ENCODE measurements at regions not wholly inside any gene's neighbourhood (a gene's known extent, or its start where the extent isn't known, plus 50 kb on each side); places are given as distances from the start of the nearest gene placed in this dataset.

DNA sequence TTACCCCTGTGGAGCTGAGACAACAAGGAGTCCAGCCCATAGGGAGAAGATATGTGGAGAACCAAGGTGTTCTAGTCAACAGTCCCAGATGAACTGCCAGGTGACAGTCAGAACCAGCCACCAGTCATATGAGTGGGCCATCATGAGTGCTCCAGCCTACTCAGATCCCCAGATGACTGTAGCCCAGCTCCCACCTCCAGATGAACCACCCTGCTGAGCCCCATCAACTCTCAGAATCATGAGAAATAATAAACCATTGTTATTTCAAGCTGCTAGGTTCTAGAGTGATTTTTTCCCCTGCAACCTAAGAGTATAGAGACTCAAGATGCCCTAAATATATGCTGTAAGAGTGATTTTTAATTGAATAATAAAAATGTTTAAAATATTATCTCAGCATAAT is 444.2 kb downstream of the GPATCH2 start:
- H3K9me3 ChIP-seq (replicated peaks; ENCODE audit: control insufficient read depth, insufficient read depth, low read depth, low read length) = no peaks in the 10 kb centered on the region; the same call in 1 of the 2 replicates
- no peaks in the 10 kb centered on the region for H3K36me3 ChIP-seq (ENCODE audit: control insufficient read depth, insufficient read depth, low read length)
- H3K79me2 ChIP-seq (ENCODE audit: control insufficient read depth, insufficient read depth, low read length) = no peaks in the 10 kb centered on the region
- in situ Hi-C loops (cut with MboI) (no loop called here), intact Hi-C loops (cut with micrococcal nuclease) (no loop called here)
- no peaks in the 10 kb centered on the region for H3K9me1 ChIP-seq (ENCODE audit: control insufficient read depth, insufficient read depth, low read length)
- no peaks in the 10 kb centered on the region for H3K4me1 ChIP-seq (replicated peaks in 1 of 2; ENCODE audit: control insufficient read depth in 2 of 2, insufficient read depth in 2 of 2, low read length in 2 of 2)
- POLR2A ChIA-PET = no interaction called here
- no peak overlapping the region for H3K4me2 ChIP-seq (ENCODE audit: insufficient read depth, low read length)
- FAIRE-seq (no peak), ATAC-seq (no peak), DNase-seq (ENCODE audit: extremely low read depth in 1 of 4, low spot score in 3 of 4) (no peak)
- no peak overlapping the region for H2AFZ ChIP-seq (ENCODE audit: low read depth, low read length)
- H3K9ac ChIP-seq (ENCODE audit: insufficient read depth in 1 of 2, low read depth in 2 of 2, low read length in 2 of 2) = no peak overlapping the region
- CTCF ChIA-PET (ENCODE audit: low intra/inter-chr PET ratio) = no interaction called here
- H3K27ac ChIP-seq (ENCODE audit: extremely low read depth, low read depth, low read length) = no peak overlapping the region
- H3K4me3 ChIP-seq = no peak overlapping the region
- H4K20me1 ChIP-seq (replicated peaks; ENCODE audit: control insufficient read depth, insufficient read depth, low read length) = no peaks in the 10 kb centered on the region
- no TSS peak for BruUV-seq (replicated peaks)
- TF ChIP-seq TBP (optimal IDR thresholded peaks at IDR 0.05; ENCODE audit: low read depth, low read length) (no peak), HSF4 (CRISPR knock-in tag; IDR thresholded peaks at IDR 0.05; ENCODE audit: borderline replicate concordance) (no peak)
- no peaks in the 10 kb centered on the region for H3K27me3 ChIP-seq (ENCODE audit: control insufficient read depth in 2 of 2, insufficient read depth in 2 of 2, low read length in 2 of 2)

DNA sequence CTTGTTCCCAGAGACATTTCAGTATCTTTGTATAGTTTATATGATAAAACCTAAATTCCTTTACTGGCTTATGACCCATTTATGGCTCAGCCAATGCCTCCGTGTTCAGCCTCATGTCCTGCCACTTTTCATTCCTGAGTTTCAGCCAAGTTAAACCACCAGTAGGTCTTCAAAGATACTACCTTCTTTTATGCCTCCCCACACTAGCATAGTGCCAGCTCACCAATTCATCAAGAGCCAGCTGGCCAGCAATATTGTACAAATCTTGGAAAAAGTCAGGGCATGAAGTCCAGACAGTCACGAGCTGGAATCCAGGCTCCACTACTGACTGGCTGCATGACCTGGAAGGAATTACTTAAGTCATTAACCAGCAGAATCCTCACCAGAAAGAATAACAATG is 446.0 kb downstream of the GPATCH2 start:
- no peak overlapping the region for H2AFZ ChIP-seq (ENCODE audit: low read depth, low read length)
- H3K36me3 ChIP-seq (ENCODE audit: control insufficient read depth, insufficient read depth, low read length) = no peaks in the 10 kb centered on the region
- no TSS peak for BruUV-seq (replicated peaks)
- H3K9ac ChIP-seq (ENCODE audit: insufficient read depth in 1 of 2, low read depth in 2 of 2, low read length in 2 of 2) = no peak overlapping the region
- H3K9me3 ChIP-seq (replicated peaks; ENCODE audit: control insufficient read depth, insufficient read depth, low read depth, low read length) = no peaks in the 10 kb centered on the region; the same call in none of the 2 replicates
- ATAC-seq = no peak
- POLR2A ChIA-PET = no interaction called here
- CTCF ChIA-PET (ENCODE audit: low intra/inter-chr PET ratio) = no interaction called here
- in situ Hi-C loops (cut with MboI) = no loop called here
- TF ChIP-seq CEBPB (tag; IDR thresholded peaks at IDR 0.05) (no peak), KDM2B (CRISPR knock-in tag; IDR thresholded peaks at IDR 0.05) (no peak)
- no peaks in the 10 kb centered on the region for H4K20me1 ChIP-seq (replicated peaks; ENCODE audit: control insufficient read depth, insufficient read depth, low read length)
- no peak overlapping the region for H3K4me3 ChIP-seq
- WGBS (ENCODE audit: insufficient coverage, low coverage, missing lambda C conversion rate) = 0% methylated on average over 2 of the region's 2 CpGs
- H3K9me1 ChIP-seq (ENCODE audit: control insufficient read depth, insufficient read depth, low read length) = no peaks in the 10 kb centered on the region
- DNase-seq (ENCODE audit: extremely low read depth in 1 of 4, low spot score in 3 of 4) = no peak
- no peak for FAIRE-seq
- H3K27me3 ChIP-seq (ENCODE audit: control insufficient read depth in 2 of 2, insufficient read depth in 2 of 2, low read length in 2 of 2) = no peaks in the 10 kb centered on the region
- no peaks in the 10 kb centered on the region for H3K4me1 ChIP-seq (replicated peaks in 1 of 2; ENCODE audit: control insufficient read depth in 2 of 2, insufficient read depth in 2 of 2, low read length in 2 of 2)
- H3K4me2 ChIP-seq (ENCODE audit: insufficient read depth, low read length) = no peak overlapping the region
- H3K27ac ChIP-seq (ENCODE audit: extremely low read depth, low read depth, low read length) = no peak overlapping the region
- intact Hi-C loops (cut with micrococcal nuclease) = no loop called here
- H3K79me2 ChIP-seq (ENCODE audit: control insufficient read depth, insufficient read depth, low read length) = no peaks in the 10 kb centered on the region
